Panc1 (cell line): ENCODE measurements at regions not wholly inside any gene's neighbourhood (a gene's known extent, or its start where the extent isn't known, plus 50 kb on each side); places are given as distances from the start of the nearest gene placed in this dataset.

Experiments used
- ATAC-seq: fragments of 200-7000 bp; cut with Tn5 transposase; 2 replicates; pipeline ENCODE4 v1.9.1; 2020; ENCODE audit warnings: mild to moderate bottlenecking, moderate library complexity
- BruUV-seq: library from RNA; stranded (reverse); fragments of 400-500 nt; replicated peaks from 2 replicates; lab custom pipeline; 2021; lab: Mats Ljungman, UMichigan
- CTCF ChIA-PET: fragments of 300-600 bp; sonication (Branson Sonifier 250); formaldehyde crosslinking; loops from one replicate; lab custom pipeline; 2022; ENCODE audit warnings: antibody characterized with exemption; lab: Charles Lee
- POLR2A ChIA-PET: fragments of 300-600 bp; sonication (Branson Sonifier 250); formaldehyde crosslinking; loops from one replicate; lab custom pipeline; 2022; ENCODE audit warnings: antibody characterized with exemption; lab: Charles Lee
- DNase-seq: peaks from one replicate; pipeline ENCODE4 v3.0.0-alpha.2; 2010; ENCODE audit warnings: low read depth, low spot score
- H3K27ac ChIP-seq: 2 replicates; pipeline ENCODE4 v1.5.1; 2011; ENCODE audit warnings: mild to moderate bottlenecking, low read length, inconsistent platforms
- H3K27me3 ChIP-seq: fragments of 200-500 bp; sonication (Bioruptor generic); 2 replicates; pipeline ENCODE4 v1.6.0; 2014; ENCODE audit warnings: low read length, inconsistent platforms; ENCODE audit not compliant: control insufficient read depth, insufficient read depth
- H3K36me3 ChIP-seq: fragments of 200-500 bp; sonication (Bioruptor generic); 2 replicates; pipeline ENCODE4 v1.5.1; 2014; ENCODE audit warnings: inconsistent platforms, mild to moderate bottlenecking, low read length, moderate library complexity; ENCODE audit not compliant: control insufficient read depth, insufficient read depth
- H3K4me1 ChIP-seq: 2 replicates; pipeline ENCODE4 v1.5.1; 2011; ENCODE audit warnings: inconsistent platforms, mild to moderate bottlenecking, low read length, moderate library complexity; ENCODE audit not compliant: control insufficient read depth, insufficient read depth
- H3K4me3 ChIP-seq, 2 experiments: 2 replicates each; pipeline ENCODE4 v1.5.1; 2011 to 2012; ENCODE audit warnings: low read depth in 2 of 2, low read length in 2 of 2, mild to moderate bottlenecking in 2 of 2, inconsistent platforms in 1 of 2, moderate library complexity in 1 of 2
- H3K9me3 ChIP-seq: fragments of 200-500 bp; sonication (Bioruptor generic); 2 replicates; pipeline ENCODE4 v1.5.1; 2014; ENCODE audit warnings: low read depth, mild to moderate bottlenecking, inconsistent platforms, low read length, moderate library complexity; ENCODE audit not compliant: control insufficient read depth, insufficient read depth
- CTCF ChIP-seq: fragments of 450-650 bp; IDR thresholded peaks from 2 replicates; pipeline ENCODE4 v1.5.1; 2017; ENCODE audit warnings: mild to moderate bottlenecking
- POLR2AphosphoS5 ChIP-seq: IDR thresholded peaks from 2 replicates; pipeline ENCODE4 v1.6.1; 2012; ENCODE audit warnings: mild to moderate bottlenecking, low read depth, low read length, moderate library complexity
- REST ChIP-seq, 2 experiments: IDR thresholded peaks; 2 replicates each; pipeline ENCODE4 v1.6.1; 2011 to 2012; ENCODE audit warnings: low read depth in 2 of 2, control low read depth in 1 of 2, low read length in 1 of 2, mild to moderate bottlenecking in 1 of 2, moderate library complexity in 1 of 2; ENCODE audit not compliant: insufficient read depth in 1 of 2
- SIN3A ChIP-seq: IDR thresholded peaks from 2 replicates; pipeline ENCODE4 v1.6.1; 2012; ENCODE audit warnings: low read depth, mild to moderate bottlenecking, low read length, moderate library complexity, borderline replicate concordance; ENCODE audit not compliant: insufficient read depth
- TCF7L2 ChIP-seq: IDR thresholded peaks from 2 replicates; pipeline ENCODE4 v1.6.1; 2011; ENCODE audit warnings: mild to moderate bottlenecking, low read depth, low read length, inconsistent platforms
- in situ Hi-C: cut with HindIII; loops from 2 replicates; pipeline ENCODE4 v1.10.0; 2016; ENCODE audit warnings: low sequenced_read_pairs, low pct_unique_long_range_greater_than_20kb
- intact Hi-C: fragments of 100-400 bp; cut with micrococcal nuclease; formaldehyde crosslinking; loops from one replicate; pipeline ENCODE4 v1.10.0; 2022; ENCODE audit not compliant: unreplicated experiment

- intact Hi-C loops, result no loop called here
- POLR2A ChIA-PET, result no interaction called here
- Histone ChIP-seq H3K27ac (no peak overlapping the region), H3K9me3 (no peaks in the 10 kb centered on the region), H3K4me3 (no peak overlapping the region), H3K36me3 (no peaks in the 10 kb centered on the region), H3K27me3 (no peaks in the 10 kb centered on the region), H3K4me1 (no peaks in the 10 kb centered on the region)
- no TSS peak for BruUV-seq
- in situ Hi-C loops, result no loop called here
- DNase-seq (no peak), ATAC-seq (no peak)
- CTCF ChIA-PET, result no interaction called here
- TF ChIP-seq CTCF, result no peak
- TF ChIP-seq POLR2AphosphoS5, result no peak
- TF ChIP-seq TCF7L2, result no peak
- no peak for TF ChIP-seq REST (IDR thresholded peaks at IDR 0.05; ENCODE audit: insufficient read depth in 1 of 2, low read depth in 2 of 2, low read length in 1 of 2)
- TF ChIP-seq SIN3A, result no peak
These were observed 948.2 kb downstream of the BCL11B start for GRCh38 chr14:98323836-98324235.

- DNase-seq, result no peak
- Histone ChIP-seq H3K36me3 (no peaks in the 10 kb centered on the region), H3K4me1 (no peaks in the 10 kb centered on the region), H3K4me3 (no peak overlapping the region), H3K9me3 (no peaks in the 10 kb centered on the region), H3K27me3 (no peaks in the 10 kb centered on the region), H3K27ac (no peak overlapping the region)
- ChIA-PET CTCF (no interaction called here), POLR2A (interaction anchor here (0.6 kb wide), 1 partner anchor 747 kb away, joined by 6 read pairs; no protein-coding TSS in a partner anchor)
- TF ChIP-seq REST (IDR thresholded peaks at IDR 0.05; ENCODE audit: insufficient read depth in 1 of 2, low read depth in 2 of 2, low read length in 1 of 2), result no peak
- no peak for TF ChIP-seq SIN3A
- no peak for TF ChIP-seq TCF7L2
- TF ChIP-seq POLR2AphosphoS5, result no peak
- TF ChIP-seq CTCF, result no peak
- in situ Hi-C loops, result no loop called here
- intact Hi-C loops, result no loop called here
- ATAC-seq, result no peak
- BruUV-seq, result no TSS peak
These were observed 946.2 kb downstream of the BCL11B start for GRCh38 chr14:98325761-98326160.
